ENCODE measurements at regions not wholly inside any gene's neighbourhood (a gene's known extent, or its start where the extent isn't known, plus 50 kb on each side); places are given as distances from the start of the nearest gene placed in this dataset.
"Not testable (repeated sequence)": the region's sequence is repeated elsewhere in the genome, so short reads cannot be mapped to it uniquely, and the experiment has no call there.

DNA sequence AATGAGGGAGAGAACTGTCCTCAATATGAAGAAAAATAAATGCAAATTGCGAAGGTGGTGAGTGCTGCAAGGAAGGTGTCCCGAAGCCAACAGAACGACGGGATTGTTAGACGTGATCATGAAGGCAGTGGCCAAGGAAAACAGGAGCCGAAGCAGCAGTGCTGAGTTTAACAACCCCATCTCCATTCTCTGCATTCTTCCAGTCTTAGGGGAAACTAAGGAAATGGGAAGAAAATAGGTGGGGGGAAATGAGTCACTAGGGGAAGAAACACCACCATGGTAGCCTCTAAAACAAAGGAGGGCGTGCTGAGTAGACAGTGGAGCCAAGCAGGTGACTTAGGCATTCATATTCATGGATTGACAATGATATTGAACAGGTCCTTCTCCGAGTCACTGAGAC, 192.2 kb upstream of the AKR1E2 start:
- DNase-seq: no peak

DNA sequence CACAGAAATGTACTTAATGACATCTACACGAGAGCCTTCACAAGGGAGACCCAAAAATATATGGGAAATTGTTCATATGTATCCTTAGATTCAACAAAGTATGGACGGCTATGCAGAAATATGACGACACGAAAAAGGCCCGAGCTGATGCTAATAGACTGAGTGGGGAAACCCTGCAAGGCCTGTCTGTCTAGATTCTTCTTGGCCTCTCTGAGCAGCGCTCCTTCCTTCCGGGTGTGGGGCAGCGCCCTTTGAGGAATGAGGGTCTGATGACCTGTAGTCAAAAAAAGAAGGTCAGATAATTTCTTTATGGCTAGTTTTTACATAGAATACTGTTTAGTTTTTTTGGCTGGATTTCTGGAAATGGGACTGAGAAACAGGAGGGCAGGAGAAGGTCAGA, 192.8 kb upstream of the AKR1E2 start:
- DNase-seq: no peak

DNA sequence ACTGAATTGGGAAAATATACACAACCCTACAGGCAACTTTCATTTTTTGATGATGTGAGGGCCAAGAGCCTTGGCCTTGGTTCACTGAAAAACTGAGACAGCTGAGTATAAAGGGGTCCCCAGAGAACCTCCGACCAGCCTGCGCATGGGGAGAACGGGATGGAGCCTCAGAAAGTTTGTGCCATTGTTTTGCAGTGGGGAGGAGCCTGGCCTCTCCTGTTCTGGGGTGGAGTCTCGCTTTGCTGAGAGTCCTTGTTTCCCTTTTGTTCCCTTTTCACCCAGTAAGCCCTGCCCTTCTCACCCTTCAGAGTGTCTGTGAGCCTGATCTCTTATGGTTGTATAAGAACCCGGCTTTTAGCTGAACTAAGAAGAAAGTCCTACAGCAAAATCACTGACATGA, 193.2 kb upstream of the AKR1E2 start:
- DNase-seq: no peak

DNA sequence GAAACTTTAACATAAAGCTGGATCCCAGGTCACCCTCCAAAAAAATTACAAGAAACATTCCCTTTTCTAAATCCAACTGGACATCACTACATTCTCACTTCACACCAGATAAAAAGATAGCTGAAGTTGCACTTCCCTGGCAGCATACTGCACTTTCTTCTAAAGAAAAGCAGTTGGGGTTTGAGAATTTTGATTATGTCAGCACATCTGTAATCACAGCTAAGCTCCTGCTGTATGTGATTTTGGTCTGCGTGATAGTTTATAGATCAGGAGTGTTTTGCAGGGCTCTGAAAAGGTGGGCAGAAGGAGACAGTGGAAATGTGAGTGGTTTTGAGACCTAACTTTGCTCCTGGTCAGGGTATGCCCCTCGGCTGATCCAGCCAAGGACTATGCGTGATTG, 199.1 kb upstream of the AKR1E2 start:
- no peak for DNase-seq

DNA sequence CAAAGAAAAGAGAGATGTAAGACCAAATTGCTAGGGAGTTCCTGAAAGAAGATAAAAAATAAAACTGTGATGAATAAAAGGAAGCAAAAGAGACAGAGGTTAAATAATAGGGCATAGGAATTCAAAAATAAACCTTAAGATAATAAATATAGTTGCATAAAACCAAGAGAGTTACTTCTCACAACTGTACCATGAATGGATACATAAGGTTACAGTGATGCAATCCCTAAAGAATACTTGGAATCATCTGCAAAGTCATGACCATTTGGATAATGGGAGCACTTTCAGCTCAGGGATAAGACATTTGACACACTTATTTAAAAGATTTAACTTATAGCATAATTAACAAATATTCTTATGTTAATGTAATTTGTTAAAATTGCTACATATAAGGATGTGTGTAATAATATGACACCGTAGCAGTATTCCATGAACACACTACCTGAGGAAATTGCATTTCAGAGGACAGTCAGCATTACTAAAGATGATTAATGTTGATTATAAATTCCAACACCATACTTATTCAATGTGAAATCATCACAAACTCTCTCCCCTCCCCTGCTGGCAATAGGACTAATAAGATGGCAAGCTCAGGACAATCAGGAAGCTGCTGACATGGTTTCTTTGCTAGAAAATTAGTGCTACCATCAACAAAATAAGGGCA, 202.1 kb upstream of the AKR1E2 start:
- no peak for DNase-seq

DNA sequence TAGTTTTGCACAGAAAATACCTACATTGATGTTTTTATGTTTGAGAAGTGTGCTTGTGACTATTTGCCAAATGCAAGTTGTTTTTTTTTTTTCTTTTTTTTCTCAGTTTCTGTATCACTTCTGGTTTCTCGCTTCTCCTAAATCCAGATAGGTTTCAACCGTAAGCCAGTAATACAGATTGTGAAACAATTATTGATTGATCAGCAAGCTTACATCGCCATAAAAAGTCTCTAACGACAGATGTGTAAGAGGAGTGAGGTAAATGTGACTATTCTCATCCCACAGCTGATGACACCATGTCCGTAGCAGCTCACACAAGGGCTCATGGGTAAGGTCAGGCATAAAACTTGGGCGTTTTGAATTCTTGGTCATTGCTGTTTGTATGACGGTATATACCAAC, 202.8 kb upstream of the AKR1E2 start:
- no peak for DNase-seq

DNA sequence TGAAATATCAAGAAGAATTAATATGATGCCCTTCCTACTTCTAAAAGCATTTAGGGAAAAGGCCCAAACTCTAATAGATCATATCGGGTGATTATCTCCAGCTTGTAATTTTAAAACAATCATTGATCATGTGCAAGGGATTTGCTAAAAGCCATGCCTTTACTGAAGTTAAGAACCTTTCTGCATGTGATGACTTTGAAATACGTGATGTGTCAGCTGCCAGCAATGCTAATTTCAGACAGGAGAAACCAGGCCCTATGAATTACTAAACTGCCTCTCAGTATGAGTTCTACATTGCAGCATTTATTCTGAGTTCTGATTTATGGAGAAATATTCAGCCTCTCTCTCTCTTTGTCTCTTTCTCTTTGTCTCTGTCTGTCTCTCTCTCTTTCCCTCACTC, 203.6 kb upstream of the AKR1E2 start:
- DNase-seq: no peak

DNA sequence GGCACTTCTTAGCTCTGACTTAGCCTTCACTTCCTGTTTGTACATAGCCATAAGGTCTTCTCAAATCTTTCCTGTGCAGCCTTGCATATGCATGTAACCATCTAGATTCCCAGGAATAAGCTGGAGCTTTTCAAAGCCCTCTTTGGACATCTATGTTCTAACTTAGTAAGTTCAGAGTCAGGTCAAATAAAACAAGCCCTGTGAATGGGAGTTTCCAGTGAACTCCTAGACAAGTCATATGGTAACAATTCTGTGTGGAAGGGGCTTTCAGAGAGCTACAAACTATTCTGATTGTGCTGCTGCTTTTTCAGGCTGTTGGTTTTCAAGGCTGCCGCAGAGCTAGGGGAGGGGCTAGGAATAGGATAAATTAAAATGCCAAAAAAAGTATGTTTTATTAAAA, 208.4 kb upstream of the AKR1E2 start:
- DNase-seq: no peak

DNA sequence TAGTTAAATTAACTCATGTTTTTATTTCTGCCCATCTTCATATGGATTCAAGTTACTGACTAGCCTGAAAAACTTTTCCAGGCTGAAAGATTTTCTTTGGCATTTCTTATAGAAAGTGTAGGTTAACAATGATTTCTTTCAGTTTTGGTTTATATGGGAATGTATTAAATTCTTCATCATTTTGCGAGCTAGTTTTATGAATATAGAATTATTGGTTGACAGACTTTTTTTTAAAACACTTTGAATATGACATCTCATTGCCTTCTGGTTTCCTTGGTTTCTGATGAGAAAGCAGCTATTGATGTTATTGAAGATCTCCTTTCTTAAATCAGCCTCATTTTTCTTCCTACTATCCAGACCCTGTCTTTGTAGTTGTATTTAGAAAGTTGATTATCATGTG, 211.0 kb upstream of the AKR1E2 start:
- no peak for DNase-seq

DNA sequence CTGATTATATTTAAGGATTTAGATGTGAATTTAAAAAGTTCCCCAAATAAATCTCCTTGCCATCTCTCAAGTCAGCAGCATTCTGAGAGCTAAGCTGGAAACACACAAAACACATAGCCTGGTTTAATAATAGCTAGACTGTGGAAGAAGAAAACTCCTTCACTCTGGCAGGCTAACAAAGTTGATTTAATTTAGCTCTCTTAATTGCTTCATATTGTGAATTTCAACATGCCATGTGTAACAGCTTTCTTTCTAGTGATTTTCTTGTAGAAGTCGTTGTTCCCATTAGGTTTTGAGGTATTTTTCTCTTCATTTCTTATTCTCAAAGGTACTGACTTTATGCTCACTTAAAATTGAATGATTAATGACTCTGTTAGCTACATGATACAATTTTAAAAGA, 216.8 kb upstream of the AKR1E2 start:
- peak in 1 of 2 experiments; percentile 3 for DNase-seq

DNA sequence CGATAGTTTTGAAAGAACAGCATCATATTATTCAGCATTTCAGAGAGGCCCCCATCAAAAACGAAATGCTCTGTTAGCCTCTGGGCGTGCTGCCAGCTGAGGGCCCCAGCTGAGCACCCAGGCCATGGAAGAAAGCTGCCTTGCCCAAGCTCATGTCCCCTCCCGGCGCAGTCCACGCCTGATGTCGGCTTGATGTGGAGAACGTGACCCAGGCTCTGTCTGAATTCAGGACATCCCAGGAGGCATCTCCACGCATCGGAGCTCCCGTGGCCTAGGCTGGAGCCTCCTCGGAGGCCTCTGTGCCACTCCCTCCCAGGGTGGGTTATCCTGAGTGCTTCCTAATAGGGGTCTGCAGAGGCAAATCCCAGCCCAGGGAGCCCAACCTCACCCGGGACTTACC, 218.3 kb upstream of the AKR1E2 start:
- peak; percentile 73 to 84 for DNase-seq

DNA sequence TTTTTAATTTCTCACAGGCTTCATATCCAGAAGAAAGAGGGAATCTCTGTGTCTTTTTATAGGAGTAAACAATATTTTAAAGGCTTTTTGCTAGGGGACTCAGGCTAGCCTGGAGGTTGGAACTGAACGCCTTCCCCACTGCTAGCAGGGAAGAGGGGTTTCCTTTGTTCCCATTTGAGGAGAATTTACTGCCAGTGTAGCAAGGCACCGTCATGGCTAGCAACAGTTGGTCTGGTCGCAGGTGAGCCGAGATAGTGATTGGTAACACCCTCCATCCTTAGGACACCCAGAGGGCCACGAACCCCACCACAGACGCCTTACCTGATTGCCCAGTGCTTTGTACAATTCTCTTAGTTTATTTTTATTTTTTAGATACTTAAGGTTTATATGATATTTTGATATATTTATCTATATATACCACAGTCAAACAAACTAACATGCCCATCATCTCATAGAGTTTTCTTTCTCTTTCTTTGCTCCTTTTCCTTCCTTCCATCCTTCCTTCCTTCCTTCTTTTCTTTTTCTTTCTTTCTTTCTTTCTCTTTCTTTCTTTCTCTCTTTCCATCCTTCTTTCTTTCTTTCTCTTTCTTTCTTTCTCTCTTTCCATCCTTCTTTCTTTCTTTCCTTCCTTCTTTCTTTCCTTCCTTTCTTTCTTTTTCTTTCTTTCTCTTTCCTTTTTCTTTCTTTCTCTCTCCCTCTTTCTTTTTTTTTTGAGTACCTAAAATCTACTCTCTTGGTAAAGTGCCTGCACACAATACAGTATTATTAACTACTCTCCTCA, 219.0 kb upstream of the AKR1E2 start:
- DNase-seq: no peak

DNA sequence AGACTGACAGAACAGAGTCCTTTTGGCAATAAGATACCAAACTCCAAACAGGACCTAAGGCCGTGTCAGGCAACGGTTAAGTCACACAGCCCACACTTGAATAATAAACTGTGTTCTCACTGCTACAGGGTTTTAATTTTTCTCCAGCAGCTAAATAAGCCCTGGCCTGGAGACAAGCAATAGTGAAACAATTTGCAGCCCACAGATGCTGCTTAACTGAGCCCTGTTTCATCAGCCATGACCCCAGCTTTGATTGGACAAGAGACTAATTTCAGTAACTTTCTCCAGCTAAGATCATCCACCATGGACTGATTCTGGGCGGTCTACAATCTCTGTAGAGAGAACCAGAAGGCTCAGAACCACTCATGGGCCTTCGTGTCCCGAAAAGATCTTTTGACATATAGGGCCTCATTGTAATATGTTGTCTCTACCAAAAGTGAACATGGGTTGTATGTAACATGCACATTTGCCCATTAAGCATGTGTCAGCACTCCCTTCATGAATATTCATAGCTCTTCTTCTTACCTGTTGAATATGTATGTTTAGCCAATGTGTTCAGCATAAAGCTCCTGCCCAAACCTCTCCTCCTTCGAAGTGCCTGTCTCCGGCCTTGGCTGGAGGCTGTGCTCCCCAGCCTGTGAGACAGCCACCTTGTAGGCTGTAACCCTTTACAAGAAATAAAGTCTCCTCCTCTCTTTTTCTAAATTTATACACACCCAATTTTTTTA, 223.1 kb upstream of the AKR1E2 start:
- DNase-seq: no peak

DNA sequence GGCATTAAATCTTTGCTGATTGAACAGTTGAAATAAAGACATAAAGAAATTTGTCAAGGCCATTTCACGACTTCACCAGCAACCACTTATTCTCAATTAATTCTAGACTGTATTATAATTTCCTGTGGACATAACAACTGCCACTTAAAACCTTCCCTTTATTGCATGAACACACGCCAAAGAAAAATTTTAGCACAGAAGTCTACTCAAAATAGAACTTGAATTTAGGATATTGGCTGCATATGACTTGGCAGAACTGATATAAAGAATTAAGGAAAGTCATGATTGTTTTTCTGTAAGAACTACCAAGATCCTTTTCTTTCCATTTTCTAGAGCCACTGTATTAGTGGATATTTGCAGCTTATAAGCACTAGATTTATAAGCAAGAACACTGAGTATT, 226.5 kb upstream of the AKR1E2 start:
- DNase-seq: no peak

DNA sequence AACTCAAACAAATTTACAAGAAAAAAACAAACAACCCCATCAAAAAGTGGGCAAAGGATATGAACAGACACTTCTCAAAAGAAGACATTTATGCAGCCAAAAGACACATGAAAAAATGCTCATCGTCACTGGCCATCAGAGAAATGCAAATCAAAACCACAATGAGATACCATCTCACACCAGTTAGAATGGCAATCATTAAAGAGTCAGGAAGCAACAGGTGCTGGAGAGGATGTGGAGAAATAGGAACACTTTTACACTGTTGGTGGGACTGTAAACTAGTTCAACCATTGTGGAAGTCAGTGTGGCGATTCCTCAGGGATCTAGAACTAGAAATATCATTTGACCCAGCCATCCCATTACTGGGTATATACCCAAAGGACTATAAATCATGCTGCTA, 228.1 kb upstream of the AKR1E2 start:
- not testable (repeated sequence) for DNase-seq

DNA sequence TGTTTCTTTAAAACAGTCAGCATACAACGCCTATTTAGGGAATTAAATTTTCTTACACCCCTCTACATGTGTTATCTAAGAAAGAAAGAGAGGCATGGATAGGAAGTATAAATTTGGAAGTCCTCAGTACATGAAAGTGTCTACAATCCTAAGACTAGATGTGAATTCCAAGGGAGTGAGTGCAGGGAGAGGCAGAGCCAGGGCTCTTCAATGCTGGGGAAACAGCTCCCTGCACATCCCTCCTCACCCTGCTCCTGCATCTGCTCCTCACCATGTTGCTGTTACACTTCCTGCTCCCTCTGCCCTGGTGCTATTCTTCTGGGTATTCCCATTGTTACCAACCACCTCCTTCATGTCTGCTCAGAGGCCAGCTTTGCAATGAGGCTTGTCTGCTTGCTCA, 229.1 kb upstream of the AKR1E2 start:
- no peak for DNase-seq

DNA sequence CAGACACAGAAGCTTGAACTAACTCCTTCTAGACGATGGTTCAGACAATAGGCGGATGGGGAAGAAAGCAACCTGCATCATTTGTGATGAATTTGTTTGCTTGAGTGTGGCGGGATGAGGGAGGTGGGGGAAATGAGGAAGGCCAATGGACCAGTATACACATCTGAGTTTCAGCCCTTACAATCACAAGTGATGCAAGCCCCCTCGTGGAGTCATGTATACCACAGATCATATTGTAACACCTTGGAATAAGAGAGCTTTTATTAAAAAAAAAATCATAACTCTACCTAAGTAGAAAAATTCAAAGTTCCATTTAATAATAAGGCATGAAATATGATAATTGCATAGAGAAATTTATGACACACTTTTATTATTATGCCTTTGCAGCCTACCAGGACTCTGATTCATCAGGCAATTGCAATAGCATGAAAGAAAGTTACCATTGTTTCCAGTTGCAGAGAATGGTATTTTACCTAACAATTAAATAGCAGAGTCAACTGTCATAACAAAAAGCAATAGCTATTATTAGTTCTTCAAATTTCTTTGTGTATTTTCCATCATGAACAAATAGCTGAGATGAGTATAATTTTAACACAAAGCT, 230.2 kb upstream of the AKR1E2 start:
- DNase-seq: no peak

DNA sequence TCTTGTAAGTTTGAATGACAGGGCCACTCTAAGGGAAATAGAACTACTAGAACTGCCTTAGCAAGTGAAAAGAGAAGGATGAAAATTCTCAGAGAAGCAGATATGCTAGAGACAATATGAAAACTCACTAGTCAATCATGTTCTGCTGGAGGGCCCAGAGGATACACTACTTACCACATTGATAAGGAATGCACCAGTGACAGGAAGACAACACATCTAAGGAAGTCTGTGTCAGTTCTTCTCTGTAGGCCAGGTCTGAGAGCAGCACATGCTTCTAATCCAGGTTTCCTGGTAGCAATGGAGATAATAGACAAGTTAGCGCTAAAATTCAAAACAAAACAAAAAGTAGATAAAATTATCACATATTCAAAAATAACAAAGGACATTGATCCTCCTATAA, 235.2 kb upstream of the AKR1E2 start:
- no peak for DNase-seq

DNA sequence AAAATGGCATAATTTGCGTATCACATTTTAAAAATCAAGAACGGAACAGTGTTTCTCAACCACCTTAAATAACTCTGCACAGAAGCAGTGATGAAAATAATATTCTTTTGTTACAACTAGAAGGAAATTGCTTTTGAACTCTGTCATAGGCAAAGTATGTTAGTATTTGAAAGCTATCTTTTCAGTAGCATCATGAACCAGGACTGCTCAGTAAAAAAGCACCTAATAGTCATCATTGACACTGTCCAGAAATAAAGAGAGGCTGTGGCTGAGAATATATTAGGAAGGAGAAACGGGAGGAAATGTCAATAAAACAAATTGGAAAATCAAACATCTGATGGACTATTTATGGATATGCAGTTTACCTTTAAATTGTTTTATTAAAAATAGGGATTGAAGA, 237.2 kb upstream of the AKR1E2 start:
- no peak for DNase-seq

DNA sequence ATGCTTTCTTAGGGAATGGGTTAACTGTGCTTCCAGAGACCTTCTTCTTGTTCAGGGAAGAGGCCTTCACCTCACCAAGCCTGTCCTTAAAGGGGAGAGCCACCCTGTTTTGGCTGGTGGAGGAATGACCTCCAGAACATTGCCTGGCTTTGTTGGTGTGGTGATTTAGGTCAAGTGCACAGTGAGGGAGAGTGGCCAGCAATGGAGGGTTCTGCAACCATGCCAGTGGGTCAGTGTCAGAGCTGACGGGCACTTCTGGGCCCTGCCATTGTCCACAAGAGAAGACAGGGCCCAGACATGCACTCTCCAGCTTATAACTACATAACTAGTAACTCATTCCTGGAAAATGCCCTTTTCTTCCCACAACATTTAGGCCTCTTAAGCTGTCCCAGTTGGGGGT, 238.5 kb upstream of the AKR1E2 start:
- no peak for DNase-seq

DNA sequence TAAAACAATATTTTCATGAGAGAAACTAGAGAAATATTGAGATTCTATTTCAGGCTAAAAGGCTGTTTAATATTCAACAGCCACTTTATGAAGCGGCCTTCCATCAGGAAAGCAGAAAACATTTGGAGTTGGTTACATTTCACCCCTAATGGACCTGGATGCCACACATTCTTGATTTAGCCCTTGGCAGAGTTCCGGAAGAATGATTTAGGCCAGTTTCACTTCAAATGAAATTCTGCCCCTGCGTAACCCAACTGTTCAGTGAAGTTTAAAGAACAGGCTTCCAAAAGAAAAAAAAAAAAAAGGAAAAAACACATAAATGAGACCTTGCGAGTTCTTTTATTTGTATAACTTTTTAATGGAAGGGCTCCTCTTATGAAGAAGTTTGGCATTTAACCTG, 239.2 kb upstream of the AKR1E2 start:
- peak in 1 of 2 experiments; percentile 69 for DNase-seq

DNA sequence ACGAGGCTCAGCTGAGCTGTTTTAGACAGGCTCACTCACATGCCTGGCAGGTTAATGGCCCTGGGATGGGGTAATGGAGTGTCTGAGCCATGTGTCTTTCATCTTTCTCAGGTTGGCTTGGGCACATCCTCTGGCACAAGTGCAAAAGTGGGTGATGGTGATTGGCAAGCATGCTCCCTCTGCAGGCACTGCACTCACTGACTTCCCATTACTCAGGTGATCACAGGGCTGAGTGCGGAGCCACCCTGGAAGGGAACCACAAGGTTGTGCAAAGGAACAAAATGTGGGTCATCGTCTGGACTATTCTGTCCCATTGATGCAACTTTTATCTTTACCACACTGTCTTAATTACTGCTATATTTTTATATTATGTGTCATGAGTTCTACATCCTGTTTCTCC, 244.1 kb upstream of the AKR1E2 start:
- DNase-seq: peak in 1 of 2 experiments; percentile 17

DNA sequence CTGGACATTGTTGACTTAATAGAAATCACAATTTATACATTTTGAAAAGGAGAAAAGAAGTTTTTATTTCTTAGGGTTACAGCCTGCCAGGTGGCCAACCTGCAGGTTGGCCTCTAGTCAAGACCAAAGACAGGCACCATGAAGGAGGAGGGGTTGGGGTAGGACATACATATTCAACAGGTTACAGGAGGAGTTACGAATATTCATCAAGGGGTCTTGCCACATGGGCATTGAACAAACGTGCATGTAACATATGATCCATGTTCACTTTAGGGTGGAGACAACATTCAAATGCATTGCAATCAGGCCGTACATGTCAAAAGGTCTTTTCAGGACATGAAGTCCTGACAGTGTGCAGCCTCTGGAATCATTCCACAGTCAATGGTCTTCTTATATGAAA, 246.2 kb upstream of the AKR1E2 start:
- no peak for DNase-seq

DNA sequence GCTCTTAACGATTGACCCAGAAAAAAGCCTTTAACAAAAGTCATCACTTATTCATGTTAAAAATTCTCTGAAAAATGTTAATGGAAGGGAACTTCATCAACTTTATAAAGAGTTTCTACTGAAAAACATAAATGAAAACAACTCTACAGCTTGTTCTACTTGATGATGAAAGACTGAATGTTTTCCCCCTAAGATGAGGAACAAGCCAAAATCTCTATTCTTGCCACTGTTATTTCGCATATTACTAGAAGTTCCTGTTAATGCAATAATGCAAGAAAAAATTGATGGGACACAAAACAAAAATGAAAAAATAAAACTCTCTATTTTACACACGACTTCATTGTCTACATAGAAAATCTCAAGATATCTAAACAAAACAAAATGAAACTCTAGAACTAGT, 249.8 kb upstream of the AKR1E2 start:
- DNase-seq: no peak

All from NCI-H446 (cell line).